HG03558 (cell line): ENCODE measurements at regions not wholly inside any gene's neighbourhood (a gene's known extent, or its start where the extent isn't known, plus 50 kb on each side); places are given as distances from the start of the nearest gene placed in this dataset.

ENCODE experiments used
- ATAC-seq: cut with Tn5 transposase; IDR thresholded peaks from one replicate; pipeline ENCODE4 v1.9.1; 2021; ENCODE audit warnings: moderate number of reproducible peaks; ENCODE audit not compliant: unreplicated experiment; ENCODE audit errors: extremely low read depth

- ATAC-seq: no peak
Measured at GRCh38 chr3:8183627-8184026, 318.0 kb upstream of the LMCD1 start.

- no peak for ATAC-seq
Measured at GRCh38 chr3:8186213-8186612, 315.4 kb upstream of the LMCD1 start.

GRCh38 chr3:8187996-8188395 lies 313.6 kb upstream of the LMCD1 start:
- no peak for ATAC-seq

- no peak for ATAC-seq
Measured at GRCh38 chr3:8189051-8189450, 312.6 kb upstream of the LMCD1 start.

GRCh38 chr3:8191406-8191805 lies 310.2 kb upstream of the LMCD1 start:
- no peak for ATAC-seq

- no peak for ATAC-seq
Measured at GRCh38 chr3:8197384-8197783, 304.2 kb upstream of the LMCD1 start.

GRCh38 chr3:8198605-8199004 lies 303.0 kb upstream of the LMCD1 start:
- no peak for ATAC-seq

GRCh38 chr3:8200996-8201395 lies 300.6 kb upstream of the LMCD1 start:
- ATAC-seq: no peak

GRCh38 chr3:8201886-8202285 lies 299.7 kb upstream of the LMCD1 start:
- no peak for ATAC-seq

- ATAC-seq: no peak
Measured at GRCh38 chr3:8204331-8204730, 297.3 kb upstream of the LMCD1 start.

GRCh38 chr3:8204853-8205650 lies 296.6 kb upstream of the LMCD1 start:
- no peak for ATAC-seq

GRCh38 chr3:8205881-8206280 lies 295.7 kb upstream of the LMCD1 start:
- ATAC-seq: no peak

GRCh38 chr3:8206971-8207617 lies 294.5 kb upstream of the LMCD1 start:
- ATAC-seq: no peak

GRCh38 chr3:8210882-8211341 lies 290.7 kb upstream of the LMCD1 start:
- ATAC-seq: no peak

GRCh38 chr3:8212794-8213193 lies 288.8 kb upstream of the LMCD1 start:
- ATAC-seq: no peak

GRCh38 chr3:8213286-8213685 lies 288.3 kb upstream of the LMCD1 start:
- no peak for ATAC-seq

GRCh38 chr3:8215821-8216220 lies 285.8 kb upstream of the LMCD1 start:
- no peak for ATAC-seq

GRCh38 chr3:8218353-8218940 lies 283.2 kb upstream of the LMCD1 start:
- ATAC-seq: no peak

- ATAC-seq: no peak
Measured at GRCh38 chr3:8220291-8220690, 281.3 kb upstream of the LMCD1 start.

GRCh38 chr3:8223766-8224165 lies 277.9 kb upstream of the LMCD1 start:
- no peak for ATAC-seq

- ATAC-seq: no peak
Measured at GRCh38 chr3:8224941-8225340, 276.7 kb upstream of the LMCD1 start.
